ENCODE measurements at regions not wholly inside any gene's neighbourhood (a gene's known extent, or its start where the extent isn't known, plus 50 kb on each side); places are given as distances from the start of the nearest gene placed in this dataset.

GRCh38 chr5:116632890-116633289, 58.3 kb upstream of the SEMA6A start:
- Mint-ChIP-seq H3K4me3 (ENCODE audit: unreplicated experiment) (no peak overlapping the region), H3K36me3 (ENCODE audit: insufficient read depth, unreplicated experiment) (no peaks in the 10 kb centered on the region), H3K27me3 (ENCODE audit: insufficient read depth, unreplicated experiment) (no peaks in the 10 kb centered on the region), H3K4me1 (ENCODE audit: insufficient read depth, unreplicated experiment) (no peaks in the 10 kb centered on the region), H3K9me3 (ENCODE audit: unreplicated experiment) (no peaks in the 10 kb centered on the region), H3K27ac (ENCODE audit: low read depth, unreplicated experiment) (no peak overlapping the region)
- ChIA-PET POLR2A (no interaction called here), CTCF (no interaction called here)
- no TSS peak for BruUV-seq (replicated peaks)
- TF ChIP-seq CTCF (IDR thresholded peaks at IDR 0.05; ENCODE audit: unreplicated experiment): no peak
- intact Hi-C loops (cut with micrococcal nuclease): no loop called here
- DNase-seq (ENCODE audit: unreplicated experiment): no peak

- Mint-ChIP-seq H3K4me3 (ENCODE audit: unreplicated experiment) (no peak overlapping the region), H3K27ac (ENCODE audit: low read depth, unreplicated experiment) (no peak overlapping the region), H3K36me3 (ENCODE audit: insufficient read depth, unreplicated experiment) (no peaks in the 10 kb centered on the region), H3K9me3 (ENCODE audit: unreplicated experiment) (no peaks in the 10 kb centered on the region), H3K4me1 (ENCODE audit: insufficient read depth, unreplicated experiment) (peaks cover 6% of the 10 kb centered on the region), H3K27me3 (ENCODE audit: insufficient read depth, unreplicated experiment) (no peaks in the 10 kb centered on the region)
- intact Hi-C loops (cut with micrococcal nuclease): no loop called here
- no peak for DNase-seq (ENCODE audit: unreplicated experiment)
- ChIA-PET CTCF (no interaction called here), POLR2A (no interaction called here)
- no peak for TF ChIP-seq CTCF (IDR thresholded peaks at IDR 0.05; ENCODE audit: unreplicated experiment)
- BruUV-seq (replicated peaks): no TSS peak
Observed at GRCh38 chr5:116631147-116631546, 56.5 kb upstream of the SEMA6A start.

GRCh38 chr5:116629168-116629567, 54.5 kb upstream of the SEMA6A start:
- H3K27me3 Mint-ChIP-seq (ENCODE audit: insufficient read depth, unreplicated experiment): no peaks in the 10 kb centered on the region
- ChIA-PET CTCF (no interaction called here), POLR2A (no interaction called here)
- H3K9me3 Mint-ChIP-seq (ENCODE audit: unreplicated experiment): no peaks in the 10 kb centered on the region
- H3K4me3 Mint-ChIP-seq (ENCODE audit: unreplicated experiment): no peak overlapping the region
- H3K4me1 Mint-ChIP-seq (ENCODE audit: insufficient read depth, unreplicated experiment): peaks cover 9% of the 10 kb centered on the region
- H3K27ac Mint-ChIP-seq (ENCODE audit: low read depth, unreplicated experiment): no peak overlapping the region
- no TSS peak for BruUV-seq (replicated peaks)
- no peak for TF ChIP-seq CTCF (IDR thresholded peaks at IDR 0.05; ENCODE audit: unreplicated experiment)
- intact Hi-C loops (cut with micrococcal nuclease): no loop called here
- H3K36me3 Mint-ChIP-seq (ENCODE audit: insufficient read depth, unreplicated experiment): no peaks in the 10 kb centered on the region
- DNase-seq (ENCODE audit: unreplicated experiment): no peak

- Mint-ChIP-seq H3K27me3 (ENCODE audit: insufficient read depth, unreplicated experiment) (no peaks in the 10 kb centered on the region), H3K4me3 (ENCODE audit: unreplicated experiment) (no peak overlapping the region), H3K9me3 (ENCODE audit: unreplicated experiment) (no peaks in the 10 kb centered on the region), H3K4me1 (ENCODE audit: insufficient read depth, unreplicated experiment) (peaks cover 9% of the 10 kb centered on the region), H3K27ac (ENCODE audit: low read depth, unreplicated experiment) (no peak overlapping the region), H3K36me3 (ENCODE audit: insufficient read depth, unreplicated experiment) (no peaks in the 10 kb centered on the region)
- BruUV-seq (replicated peaks): no TSS peak
- ChIA-PET POLR2A (interaction anchor here (0.6 to 2.6 kb wide), 3 partner anchors 23 to 41 kb away, joined by 3 to 8 read pairs (median 3); no protein-coding TSS in a partner anchor), CTCF (interaction anchor here (0.6 kb wide), 3 partner anchors 109 to 327 kb away, joined by 3 read pairs; no protein-coding TSS in a partner anchor)
- DNase-seq (ENCODE audit: unreplicated experiment): no peak
- TF ChIP-seq CTCF (IDR thresholded peaks at IDR 0.05; ENCODE audit: unreplicated experiment): no peak
- intact Hi-C loops (cut with micrococcal nuclease): loop anchor here (1.0 kb wide), 1 partner anchor 25 kb away; no protein-coding TSS in a partner anchor
Observed at GRCh38 chr5:116626945-116627679, 52.5 kb upstream of the SEMA6A start.
